ENCODE measurements at regions not wholly inside any gene's neighbourhood (a gene's known extent, or its start where the extent isn't known, plus 50 kb on each side); places are given as distances from the start of the nearest gene placed in this dataset.

- TF ChIP-seq EZH2 (IDR thresholded peaks at IDR 0.05) (no peak), POLR2AphosphoS5 (IDR thresholded peaks at IDR 0.05; ENCODE audit: borderline replicate concordance, low read depth, low read length) (no peak)
These were observed 158.2 kb upstream of the ABI3BP start for GRCh38 chr3:101151286-101151913.

Data from SK-N-MC (cell line).